IPS DF 6.9 (cell line): ENCODE measurements at regions not wholly inside any gene's neighbourhood (a gene's known extent, or its start where the extent isn't known, plus 50 kb on each side); places are given as distances from the start of the nearest gene placed in this dataset.

ENCODE experiments used
- DNase-seq: peaks from one replicate; pipeline ENCODE4 v3.0.0-alpha.2; 2013; ENCODE audit warnings: low read depth, low spot score
- H3K27ac ChIP-seq: one replicate; pipeline ENCODE4 v1.5.1; 2013; ENCODE audit warnings: low read length, control low read depth
- H3K27me3 ChIP-seq: 2 replicates; pipeline ENCODE4 v1.6.1; 2013; ENCODE audit warnings: mild to moderate bottlenecking, low read length; ENCODE audit not compliant: control insufficient read depth, insufficient read depth
- H3K36me3 ChIP-seq: 2 replicates; pipeline ENCODE4 v1.6.1; 2013; ENCODE audit warnings: low read length; ENCODE audit not compliant: control insufficient read depth, insufficient read depth
- H3K4me1 ChIP-seq: 2 replicates; pipeline ENCODE4 v1.6.1; 2013; ENCODE audit warnings: low read length; ENCODE audit not compliant: control insufficient read depth, insufficient read depth
- H3K4me3 ChIP-seq: 2 replicates; pipeline ENCODE4 v1.5.1; 2013; ENCODE audit warnings: mild to moderate bottlenecking, low read length
- H3K9me3 ChIP-seq: 2 replicates; pipeline ENCODE4 v1.6.1; 2013; ENCODE audit warnings: low read length, inconsistent platforms; ENCODE audit not compliant: control insufficient read depth, insufficient read depth
- WGBS: extraction: QIAGEN DNeasy Blood & Tissue Kit; methylation state at CpG from one replicate; pipeline ENCODE4 v1.1.7; 2013; ENCODE audit warnings: mixed read lengths, missing lambda C conversion rate; ENCODE audit not compliant: insufficient read length, insufficient coverage; 5-methylcytosine and 5-hydroxymethylcytosine counted together

- DNase-seq, result no peak
- no peak overlapping the region for H3K4me3 ChIP-seq
- H3K9me3 ChIP-seq, result no peaks in the 10 kb centered on the region
- no peaks in the 10 kb centered on the region for H3K27me3 ChIP-seq
- H3K4me1 ChIP-seq, result no peaks in the 10 kb centered on the region
- WGBS, result no CpG with 5 or more reads among the region's 2 CpGs
- no peak overlapping the region for H3K27ac ChIP-seq
- H3K36me3 ChIP-seq, result no peaks in the 10 kb centered on the region
Observed at GRCh38 chr16:79363484-79363883, 237.1 kb downstream of the MAF start.

GRCh38 chr16:79363035-79363434 is 237.5 kb downstream of the MAF start:
- no peaks in the 10 kb centered on the region for H3K9me3 ChIP-seq
- H3K27ac ChIP-seq, result no peak overlapping the region
- no CpG with 5 or more reads among the region's 1 CpG for WGBS
- DNase-seq, result no peak
- H3K4me3 ChIP-seq, result no peak overlapping the region
- H3K27me3 ChIP-seq, result no peaks in the 10 kb centered on the region
- no peaks in the 10 kb centered on the region for H3K36me3 ChIP-seq
- H3K4me1 ChIP-seq, result no peaks in the 10 kb centered on the region

DNA sequence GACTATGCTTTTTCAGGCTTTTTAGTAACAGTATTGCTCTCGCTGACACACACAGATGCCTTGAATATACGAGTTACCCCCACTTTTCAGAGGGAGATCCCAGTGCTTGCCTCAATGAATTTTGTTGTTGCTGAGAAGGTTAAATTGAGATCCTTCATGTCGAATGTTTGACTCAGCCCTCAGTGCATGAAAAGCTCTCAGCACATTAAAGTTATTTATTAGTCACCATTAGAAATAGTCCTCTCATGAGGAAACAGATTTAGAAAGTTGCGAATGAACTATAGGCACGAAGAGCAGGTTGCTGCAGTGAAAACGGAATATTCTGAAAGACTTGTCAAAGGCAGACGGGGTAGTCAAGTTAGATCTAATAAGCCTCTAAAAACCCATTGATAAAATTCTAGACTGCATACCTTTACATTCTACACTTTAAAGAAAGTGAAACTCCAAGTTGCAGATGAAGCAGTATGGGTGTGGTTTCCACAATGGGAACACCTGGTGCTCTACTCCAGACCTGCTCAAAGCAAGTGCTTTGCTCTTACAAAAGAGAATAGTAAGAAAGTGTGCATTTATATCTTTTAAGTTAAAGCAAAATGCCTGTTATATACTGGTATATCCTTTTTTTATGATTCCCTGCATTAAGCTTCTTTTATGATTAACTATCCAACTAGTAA is 238.1 kb downstream of the MAF start:
- Histone ChIP-seq H3K9me3 (no peaks in the 10 kb centered on the region), H3K27ac (no peak overlapping the region), H3K27me3 (no peaks in the 10 kb centered on the region), H3K4me3 (no peak overlapping the region), H3K36me3 (no peaks in the 10 kb centered on the region), H3K4me1 (no peaks in the 10 kb centered on the region)
- no CpG with 5 or more reads among the region's 7 CpGs for WGBS
- no peak for DNase-seq

GRCh38 chr16:79361132-79361751 is 239.3 kb downstream of the MAF start:
- H3K9me3 ChIP-seq, result no peaks in the 10 kb centered on the region
- no peak overlapping the region for H3K27ac ChIP-seq
- H3K4me3 ChIP-seq, result no peak overlapping the region
- no peak for DNase-seq
- H3K27me3 ChIP-seq, result no peaks in the 10 kb centered on the region
- no peaks in the 10 kb centered on the region for H3K4me1 ChIP-seq
- no CpG with 5 or more reads among the region's 6 CpGs for WGBS
- H3K36me3 ChIP-seq, result no peaks in the 10 kb centered on the region

GRCh38 chr16:79360267-79360666 is 240.3 kb downstream of the MAF start:
- no peak for DNase-seq
- WGBS, result no CpG with 5 or more reads among the region's 2 CpGs
- no peaks in the 10 kb centered on the region for H3K4me1 ChIP-seq
- H3K9me3 ChIP-seq, result no peaks in the 10 kb centered on the region
- H3K4me3 ChIP-seq, result no peak overlapping the region
- no peaks in the 10 kb centered on the region for H3K36me3 ChIP-seq
- no peaks in the 10 kb centered on the region for H3K27me3 ChIP-seq
- no peak overlapping the region for H3K27ac ChIP-seq

DNA sequence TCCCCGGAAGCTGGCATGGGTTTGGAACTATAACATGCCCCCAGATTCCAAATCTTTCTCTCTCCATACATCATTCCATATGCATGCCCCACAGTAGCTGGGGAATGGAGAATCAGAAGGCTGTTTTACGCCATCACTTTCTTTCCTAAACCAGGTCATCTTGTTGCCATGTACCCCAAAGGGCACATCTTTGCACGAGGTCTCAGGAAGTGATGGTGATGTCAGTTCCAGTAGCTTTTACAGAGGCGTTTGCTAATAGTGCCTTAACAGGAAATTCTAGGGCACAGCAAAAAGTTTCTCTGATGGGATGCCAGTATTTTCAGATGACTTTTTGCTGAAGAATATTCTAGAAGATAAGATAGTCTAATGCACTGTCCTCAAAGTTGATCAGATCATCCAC is 241.5 kb downstream of the MAF start:
- no CpG with 5 or more reads among the region's 4 CpGs for WGBS
- DNase-seq, result no peak
- no peaks in the 10 kb centered on the region for H3K9me3 ChIP-seq
- no peaks in the 10 kb centered on the region for H3K27me3 ChIP-seq
- no peaks in the 10 kb centered on the region for H3K4me1 ChIP-seq
- no peak overlapping the region for H3K4me3 ChIP-seq
- H3K27ac ChIP-seq, result no peak overlapping the region
- H3K36me3 ChIP-seq, result no peaks in the 10 kb centered on the region

DNA sequence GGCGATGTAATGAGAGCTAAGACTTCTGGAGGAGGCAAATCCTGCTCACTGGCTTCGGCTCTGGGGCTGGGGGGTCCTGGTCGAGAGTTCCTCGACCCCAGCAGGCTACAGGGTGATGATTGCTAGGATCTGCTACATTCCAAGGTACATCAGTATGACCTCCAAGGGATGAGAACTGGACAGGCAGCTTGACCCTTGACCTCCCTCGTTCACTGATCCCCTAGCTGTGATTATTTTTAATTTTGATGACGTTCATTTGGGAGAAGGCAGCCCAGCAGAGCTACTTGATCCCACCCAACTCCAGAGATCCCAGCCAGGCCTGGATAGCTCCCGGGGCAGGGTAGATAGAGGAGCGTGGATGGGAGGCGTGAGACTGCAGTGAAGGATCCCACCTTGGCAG is 242.3 kb downstream of the MAF start:
- H3K9me3 ChIP-seq, result no peaks in the 10 kb centered on the region
- H3K4me3 ChIP-seq, result no peak overlapping the region
- DNase-seq, result no peak
- H3K4me1 ChIP-seq, result no peaks in the 10 kb centered on the region
- no peaks in the 10 kb centered on the region for H3K36me3 ChIP-seq
- H3K27ac ChIP-seq, result no peak overlapping the region
- no CpG with 5 or more reads among the region's 9 CpGs for WGBS
- H3K27me3 ChIP-seq, result no peaks in the 10 kb centered on the region

GRCh38 chr16:79355600-79356358 is 244.8 kb downstream of the MAF start:
- Histone ChIP-seq H3K27me3 (no peaks in the 10 kb centered on the region), H3K4me1 (no peaks in the 10 kb centered on the region), H3K27ac (no peak overlapping the region), H3K36me3 (no peaks in the 10 kb centered on the region), H3K9me3 (no peaks in the 10 kb centered on the region), H3K4me3 (no peak overlapping the region)
- no CpG with 5 or more reads among the region's 15 CpGs for WGBS
- DNase-seq, result no peak

- H3K36me3 ChIP-seq, result no peaks in the 10 kb centered on the region
- DNase-seq, result no peak
- no peaks in the 10 kb centered on the region for H3K27me3 ChIP-seq
- WGBS, result no CpG with 5 or more reads among the region's 7 CpGs
- H3K4me3 ChIP-seq, result no peak overlapping the region
- no peak overlapping the region for H3K27ac ChIP-seq
- 0 out of 2 replicates have a peak, but pooled peaks cover 2% of the 10 kb centered on the region for H3K4me1 ChIP-seq
- H3K9me3 ChIP-seq, result no peaks in the 10 kb centered on the region
Observed at GRCh38 chr16:79351927-79352326, 248.6 kb downstream of the MAF start.

DNA sequence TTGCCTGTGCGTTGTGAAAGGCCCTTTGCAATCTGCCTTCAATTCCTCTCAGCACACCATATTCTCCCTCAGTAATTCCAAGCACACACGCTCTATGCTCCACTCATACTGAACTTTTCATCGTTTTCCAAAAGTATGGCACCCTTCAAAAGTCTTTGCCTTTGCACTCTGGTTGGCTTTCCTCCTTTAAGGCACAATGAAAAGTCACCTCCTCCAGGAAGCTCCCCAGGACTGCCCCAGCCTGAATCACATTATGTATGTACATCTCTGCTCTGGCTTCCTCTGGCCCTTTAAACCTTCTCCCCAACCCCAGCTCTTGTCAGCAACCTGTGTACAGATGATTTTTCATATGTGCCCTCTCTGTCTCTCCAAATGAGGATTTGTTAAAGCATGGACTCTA is 250.7 kb downstream of the MAF start:
- DNase-seq, result no peak
- no CpG with 5 or more reads among the region's 3 CpGs for WGBS

More for the DNA sequence above, 250.7 kb downstream of the MAF start:
- Histone ChIP-seq H3K36me3 (no peaks in the 10 kb centered on the region), H3K4me3 (no peak overlapping the region), H3K9me3 (no peaks in the 10 kb centered on the region), H3K27ac (no peak overlapping the region), H3K4me1 (0 out of 2 replicates have a peak, but pooled peaks cover 2% of the 10 kb centered on the region), H3K27me3 (no peaks in the 10 kb centered on the region)
